ENCODE measurements at regions not wholly inside any gene's neighbourhood (a gene's known extent, or its start where the extent isn't known, plus 50 kb on each side); places are given as distances from the start of the nearest gene placed in this dataset.

DNA sequence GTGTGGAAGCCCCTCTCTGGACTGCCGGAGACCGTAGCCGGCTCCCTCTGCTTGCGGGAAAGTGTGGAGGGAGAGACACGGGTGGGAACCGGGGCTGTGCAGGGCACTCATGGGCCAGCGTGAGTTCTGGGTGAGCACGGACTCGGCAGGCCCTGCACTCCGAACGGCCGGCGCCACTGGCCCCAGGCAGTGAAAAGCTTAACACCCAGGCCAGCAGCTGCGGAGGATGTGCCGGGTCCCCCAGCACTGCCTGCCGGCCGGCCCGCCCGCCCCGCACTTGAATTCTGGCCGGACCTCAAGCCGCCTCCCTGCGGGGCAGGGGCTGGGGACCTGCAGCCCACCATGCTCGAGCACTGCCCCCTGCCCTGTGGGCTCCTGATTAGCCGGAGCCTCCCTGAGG, 147.0 kb downstream of the FGF9 start:
- DNase-seq (ENCODE audit: low read depth, low spot score) = no peak

DNA sequence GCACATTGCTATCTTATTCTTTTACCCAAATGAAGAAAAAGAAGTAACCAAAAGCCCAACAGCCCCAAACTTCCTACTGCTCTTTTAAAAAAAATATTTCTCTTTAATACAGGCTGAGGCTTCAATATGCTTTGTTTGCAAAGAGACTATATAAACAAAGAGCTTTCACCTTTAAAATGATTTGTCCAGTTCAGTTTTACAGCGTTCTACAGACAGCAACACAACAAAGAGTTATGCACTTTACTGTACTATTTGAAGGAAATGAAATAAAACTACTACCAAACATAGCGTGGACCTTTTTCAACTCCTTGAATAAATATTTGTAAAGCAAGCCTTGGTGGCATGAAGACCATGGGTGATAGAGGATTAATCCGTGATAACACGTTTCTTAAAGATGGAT, 151.2 kb downstream of the FGF9 start:
- DNase-seq (ENCODE audit: low read depth, low spot score) = no peak

DNA sequence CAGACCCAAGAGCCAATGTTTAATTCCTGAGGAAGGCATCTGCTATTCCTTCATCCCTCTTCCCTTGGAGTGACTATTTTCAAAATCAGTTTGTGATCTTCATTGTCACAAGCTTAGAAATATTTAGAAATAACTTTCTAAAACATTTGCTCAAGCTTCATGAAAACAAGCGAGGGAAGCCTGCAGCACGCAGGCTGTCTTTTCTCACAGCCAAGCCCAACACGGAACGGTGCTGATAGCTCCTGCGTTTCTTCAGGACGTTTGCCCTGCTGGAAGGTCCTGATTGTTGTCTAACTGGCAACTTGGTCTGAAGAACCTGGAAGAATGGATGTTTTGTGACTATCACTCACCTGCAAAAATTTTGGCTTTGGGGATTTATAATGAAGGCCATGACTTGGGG, 152.5 kb downstream of the FGF9 start:
- DNase-seq (ENCODE audit: low read depth, low spot score) = no peak

DNA sequence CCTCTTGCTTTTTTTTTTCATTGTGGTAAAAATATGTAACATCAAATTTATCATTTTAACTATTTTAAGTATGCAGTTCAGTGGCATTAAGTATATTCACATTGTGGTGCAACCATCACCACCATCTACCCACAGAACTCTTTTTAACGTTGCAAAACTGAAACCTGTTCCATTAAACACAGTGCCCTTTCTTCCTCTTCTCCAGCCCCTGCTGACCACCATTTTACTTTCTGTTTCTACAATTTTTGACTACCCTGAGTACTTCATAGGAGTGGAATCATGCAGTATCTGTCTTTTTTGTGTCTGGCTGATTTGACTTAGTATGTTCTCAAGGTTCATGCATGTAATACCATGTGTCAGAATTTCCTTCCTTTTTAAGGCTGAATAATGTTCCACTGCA, 153.1 kb downstream of the FGF9 start:
- no peak for DNase-seq (ENCODE audit: low read depth, low spot score)

DNA sequence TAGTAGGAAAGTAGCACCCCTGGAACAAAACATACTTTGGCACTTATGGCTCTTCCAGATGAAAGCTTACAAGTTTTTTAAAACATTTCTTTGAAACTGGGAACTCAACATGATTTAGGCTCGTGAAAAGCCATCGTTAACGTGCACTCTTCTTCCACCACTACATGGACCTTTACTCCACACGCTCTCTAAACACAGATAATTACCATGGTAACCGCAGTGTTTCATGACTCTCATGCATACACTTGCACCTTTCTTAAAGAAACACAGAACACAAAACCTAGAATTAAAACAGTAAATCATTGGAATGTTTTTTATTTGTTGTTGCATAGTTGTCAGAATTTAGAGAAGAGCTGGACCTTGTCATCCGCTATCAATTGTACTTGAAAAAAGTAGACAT, 154.3 kb downstream of the FGF9 start:
- no peak for DNase-seq (ENCODE audit: low read depth, low spot score)

DNA sequence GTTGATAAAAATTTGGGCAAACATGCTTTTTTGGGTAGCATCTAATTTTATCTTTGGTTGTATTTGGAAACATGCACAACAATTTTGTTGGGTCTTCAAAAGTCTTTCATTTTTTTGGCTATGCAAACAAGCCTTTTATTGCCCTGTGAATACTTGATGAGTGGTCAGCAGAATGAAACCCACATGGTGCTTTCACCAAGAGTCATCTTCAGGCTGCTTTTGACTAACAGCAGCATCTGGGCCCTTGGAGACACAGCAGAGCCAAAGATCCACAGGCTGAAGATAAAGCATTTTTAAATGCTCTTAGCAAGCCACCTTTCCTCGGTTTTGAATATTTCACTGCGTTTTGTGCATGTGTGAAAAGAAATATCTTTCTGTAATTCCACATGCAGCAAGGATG, 154.9 kb downstream of the FGF9 start:
- no peak for DNase-seq (ENCODE audit: low read depth, low spot score)

DNA sequence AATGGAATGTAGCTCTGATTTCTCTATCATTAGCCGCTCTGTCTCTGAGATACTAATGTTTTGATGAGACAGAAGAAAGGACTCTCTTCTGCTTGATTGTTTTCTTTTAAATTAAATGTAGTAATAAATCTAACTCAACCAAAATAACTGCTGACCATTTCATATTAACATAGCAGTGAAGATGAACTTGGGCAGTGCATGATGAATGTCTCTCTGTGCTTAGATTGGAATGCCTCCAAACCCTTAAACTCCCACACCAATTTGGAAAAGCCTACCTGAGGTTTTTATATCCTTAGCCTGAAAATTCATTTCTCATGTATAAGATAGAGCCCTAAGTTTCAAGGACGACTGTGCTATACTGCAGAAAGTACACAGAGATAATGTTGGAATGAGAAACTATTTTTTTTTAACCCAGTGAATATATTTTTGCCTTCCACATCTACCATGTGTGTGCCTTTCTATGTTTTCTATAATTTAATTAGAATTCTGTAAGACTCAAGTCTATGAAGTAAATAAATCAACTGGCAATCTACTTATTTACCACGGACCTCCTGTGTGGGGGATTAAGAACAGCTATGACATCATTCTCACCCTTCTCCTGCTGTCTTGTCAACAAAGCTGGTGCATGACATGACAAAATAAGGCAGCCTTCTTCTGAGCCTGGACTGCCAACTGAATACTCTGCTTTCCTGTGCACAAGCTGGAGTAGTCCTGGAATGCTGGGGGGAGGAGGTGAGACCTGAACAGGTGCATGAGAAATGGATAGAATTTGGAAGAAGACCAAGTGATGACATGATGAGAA, 155.5 kb downstream of the FGF9 start:
- DNase-seq (ENCODE audit: low read depth, low spot score) = no peak

DNA sequence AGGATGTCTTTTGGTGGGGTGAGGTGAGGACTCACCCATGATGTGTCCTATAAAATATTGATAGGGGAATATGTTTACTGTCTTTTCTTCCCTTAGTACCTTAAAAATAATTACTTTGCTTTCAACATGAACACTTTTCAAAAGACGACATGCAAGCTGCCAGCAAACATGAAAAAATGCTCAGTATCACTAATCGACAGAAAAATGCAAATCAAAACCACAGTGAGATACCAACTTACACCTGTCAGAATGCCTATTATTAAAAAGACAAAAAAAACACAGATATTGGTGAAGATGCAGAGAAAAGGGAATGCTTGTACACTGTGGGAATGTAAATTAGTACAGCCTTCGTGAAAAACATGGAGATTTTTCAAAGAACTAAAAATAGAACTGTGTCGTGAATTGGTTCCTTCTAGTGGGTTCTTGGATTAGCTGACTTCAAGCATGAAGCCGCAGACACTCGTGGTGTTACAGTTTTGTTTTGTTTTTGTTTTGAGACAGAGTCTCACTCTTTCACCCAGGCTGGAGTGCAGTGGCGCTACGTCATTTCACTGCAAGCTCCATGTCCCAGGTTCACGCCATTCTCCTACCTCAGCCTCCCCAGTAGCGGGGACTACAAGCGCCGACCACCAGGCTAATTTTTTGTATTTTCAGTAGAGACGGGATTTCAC, 160.9 kb downstream of the FGF9 start:
- no peak for DNase-seq (ENCODE audit: low read depth, low spot score)

DNA sequence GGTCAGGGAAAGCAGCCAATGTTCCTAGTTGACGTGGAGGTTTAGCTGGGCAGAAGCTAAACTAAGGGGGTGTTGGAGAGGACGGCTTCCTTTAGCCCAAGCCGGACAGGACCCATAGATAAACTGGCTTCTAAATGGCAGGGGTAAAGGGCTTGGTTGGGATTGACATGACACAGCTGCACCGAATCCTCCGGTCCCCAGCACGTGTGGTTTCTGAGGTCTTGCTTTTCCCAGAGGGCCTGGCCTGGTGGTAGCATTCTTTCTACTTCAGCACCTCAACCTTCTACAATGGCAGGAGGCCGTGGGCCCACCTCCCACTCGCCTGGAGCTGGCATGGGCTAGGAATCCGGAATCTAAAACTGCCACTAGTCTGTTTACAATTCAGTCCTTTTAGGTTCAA, 163.0 kb downstream of the FGF9 start:
- no peak for DNase-seq (ENCODE audit: low read depth, low spot score)

DNA sequence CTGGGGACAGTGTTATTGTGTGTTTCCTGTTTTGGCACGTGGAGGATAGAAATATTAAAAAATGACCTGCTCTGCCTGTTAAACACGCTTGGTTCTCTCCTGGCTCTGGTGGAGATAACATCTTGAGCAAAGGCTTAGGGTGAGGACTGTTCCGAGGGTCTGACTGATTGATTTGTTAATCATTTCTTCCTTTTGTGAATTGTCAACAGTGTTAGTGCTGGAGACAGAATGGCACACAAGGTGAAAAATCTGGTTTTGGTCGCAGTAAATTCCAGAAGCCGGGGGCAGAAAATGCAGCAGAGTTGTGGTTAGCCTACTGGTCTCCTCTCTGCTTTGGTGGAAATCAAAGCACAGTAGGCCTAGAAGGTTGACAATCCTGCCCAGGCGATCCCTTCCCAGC, 163.6 kb downstream of the FGF9 start:
- no peak for DNase-seq (ENCODE audit: low read depth, low spot score)

DNA sequence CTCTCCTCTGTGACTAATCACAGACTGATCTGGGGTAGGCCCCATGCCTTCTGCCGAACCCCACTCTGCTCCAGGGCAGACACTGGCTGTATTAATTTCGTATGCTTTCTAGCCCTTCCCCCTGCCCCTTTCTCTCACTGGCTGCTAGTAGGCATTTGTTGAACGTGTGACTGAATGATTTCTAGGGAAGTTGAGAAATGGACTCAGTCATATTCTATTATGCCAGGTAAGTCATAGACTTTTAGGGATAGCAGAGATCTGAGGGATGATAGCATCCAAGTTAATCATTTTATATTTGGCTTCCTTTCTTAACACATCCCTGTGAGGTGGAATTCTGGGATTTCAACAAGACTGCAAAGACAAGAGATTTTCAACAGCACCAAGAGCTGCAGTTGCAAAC, 166.4 kb downstream of the FGF9 start:
- DNase-seq (ENCODE audit: low read depth, low spot score) = no peak

DNA sequence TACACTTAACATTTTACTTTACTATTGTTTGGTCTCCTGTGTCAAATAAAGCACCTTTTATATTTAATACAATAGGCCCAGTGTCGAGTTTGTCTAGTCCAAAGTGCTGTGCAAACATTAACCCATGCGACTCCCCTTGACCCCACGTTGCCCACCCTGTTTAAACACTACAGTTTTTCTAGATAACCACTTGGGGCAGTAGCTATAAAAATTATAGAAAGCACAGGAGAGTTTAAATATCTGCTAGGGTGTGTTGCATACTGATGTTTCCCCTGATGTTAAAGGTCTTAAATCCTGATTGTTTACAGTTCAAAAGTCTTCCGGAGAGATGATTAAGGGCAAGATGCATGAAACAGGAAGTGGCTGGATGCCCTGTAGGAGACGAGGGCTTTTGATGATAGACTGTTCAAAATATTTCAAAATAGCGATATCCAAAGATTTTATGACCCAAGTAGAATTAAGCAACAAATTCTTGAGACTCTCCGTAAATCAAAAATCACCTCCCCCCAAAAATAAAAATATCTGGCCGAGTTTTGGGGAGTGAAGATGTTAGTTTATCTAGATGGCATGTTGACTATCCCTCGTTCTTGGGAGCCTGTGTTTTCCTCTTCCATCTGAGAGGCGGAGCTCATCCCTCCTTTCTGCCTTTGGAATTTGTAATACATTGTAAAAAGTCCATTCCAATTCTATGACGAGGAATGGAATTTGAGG, 167.1 kb downstream of the FGF9 start:
- DNase-seq (ENCODE audit: low read depth, low spot score) = no peak

DNA sequence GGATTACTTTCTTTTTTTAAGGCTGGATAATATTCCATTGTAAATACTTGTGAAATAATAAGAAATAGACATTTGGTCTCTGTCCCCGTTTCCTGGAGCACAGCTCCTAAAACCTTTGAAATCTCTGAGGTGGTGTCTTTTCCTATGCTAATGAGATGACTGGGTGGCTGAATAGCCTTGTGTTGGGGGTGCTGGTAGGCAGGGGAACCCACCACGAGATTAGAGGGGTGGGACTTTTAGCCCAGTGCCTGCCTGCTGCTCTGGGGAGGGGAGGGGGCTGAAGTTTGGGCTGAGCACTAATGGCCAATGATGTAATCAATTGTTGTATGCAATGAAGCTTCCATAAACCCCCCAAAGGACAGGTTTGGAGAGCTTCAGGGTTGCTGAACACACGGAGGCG, 175.7 kb downstream of the FGF9 start:
- no peak for DNase-seq (ENCODE audit: low read depth, low spot score)

DNA sequence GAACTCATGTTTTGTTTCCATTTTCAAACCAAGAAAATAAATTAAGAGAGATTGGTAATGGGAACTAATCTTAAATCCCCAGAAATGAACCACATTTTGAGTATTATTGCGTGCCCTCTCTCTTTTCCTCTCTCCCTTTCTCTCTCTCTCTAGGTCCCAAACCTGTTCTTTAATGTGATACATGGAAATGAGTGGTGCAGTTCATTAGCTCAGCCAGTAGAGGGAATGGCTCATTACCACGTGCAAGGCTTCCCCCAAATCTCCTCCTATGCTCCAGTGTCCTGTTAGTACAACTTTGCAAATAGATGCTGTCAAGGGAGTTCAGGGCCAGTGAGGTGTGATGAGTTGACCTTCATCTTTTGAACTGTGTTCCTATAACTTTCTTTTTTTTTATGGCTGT, 178.4 kb downstream of the FGF9 start:
- peak; percentile 1 for DNase-seq (ENCODE audit: low read depth, low spot score)

DNA sequence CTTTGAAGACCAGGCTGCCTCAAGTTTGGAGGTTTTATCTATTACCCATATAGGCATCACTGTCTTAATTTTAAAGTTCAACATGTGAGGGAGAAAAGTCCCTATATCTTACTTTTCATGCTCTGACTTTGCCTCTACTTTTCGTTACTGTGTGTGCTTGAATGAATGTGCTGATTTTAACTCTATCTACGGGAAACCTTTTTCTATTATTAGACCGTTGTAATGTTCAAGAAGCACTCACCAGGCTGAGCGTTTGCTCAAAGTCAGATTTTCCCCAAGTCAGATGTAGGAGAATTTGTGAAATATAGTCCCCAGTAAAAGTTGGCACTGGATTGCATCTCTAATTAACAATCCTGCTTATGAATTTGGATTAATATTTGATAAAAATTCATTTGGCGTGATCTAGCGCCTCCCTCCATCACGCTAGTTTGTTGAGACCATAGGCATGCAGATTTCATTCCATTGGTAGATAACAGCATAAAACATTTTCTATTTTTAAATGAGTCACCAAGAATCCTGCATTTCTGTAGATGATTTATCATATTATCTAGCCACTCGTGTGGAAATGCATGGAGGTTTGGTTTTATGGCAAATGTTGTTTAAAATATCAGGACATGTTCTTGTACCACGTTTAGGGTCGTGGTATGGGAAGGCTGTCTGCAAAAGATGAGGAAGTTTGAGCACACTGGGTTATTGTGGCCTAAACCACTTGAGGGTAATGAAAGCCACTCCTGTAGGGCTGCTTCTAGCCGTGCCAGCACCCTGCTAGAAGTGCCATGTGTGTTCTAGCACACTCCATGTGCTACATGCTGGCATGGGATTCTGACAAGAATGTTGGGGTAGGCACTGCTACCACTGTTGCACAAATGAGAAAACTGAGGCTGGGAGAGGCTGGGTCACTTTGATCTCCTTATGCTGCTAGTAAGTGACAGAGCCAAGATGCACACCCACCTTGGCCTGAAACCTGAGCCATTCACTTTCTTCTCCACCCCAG, 179.4 kb downstream of the FGF9 start:
- no peak for DNase-seq (ENCODE audit: low read depth, low spot score)

DNA sequence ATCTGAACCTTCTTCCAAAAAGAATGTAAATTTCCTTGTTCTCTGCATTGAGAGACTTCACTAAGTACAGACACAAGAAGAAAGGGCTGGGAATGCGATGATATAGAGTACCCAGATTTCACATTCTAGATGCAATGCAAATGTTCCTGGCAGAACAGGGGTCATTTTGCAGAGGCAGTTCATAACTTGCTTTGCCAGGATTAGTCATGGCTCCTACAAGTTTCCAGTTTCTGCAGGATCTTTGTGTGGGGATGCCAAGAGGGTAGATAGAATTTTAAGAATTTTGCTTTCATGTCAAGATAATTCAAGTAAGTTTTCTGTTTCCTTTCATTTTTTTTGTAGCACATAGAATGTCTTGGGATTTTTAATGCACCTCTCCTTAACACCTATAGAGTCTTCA, 181.2 kb downstream of the FGF9 start:
- no peak for DNase-seq (ENCODE audit: low read depth, low spot score)

DNA sequence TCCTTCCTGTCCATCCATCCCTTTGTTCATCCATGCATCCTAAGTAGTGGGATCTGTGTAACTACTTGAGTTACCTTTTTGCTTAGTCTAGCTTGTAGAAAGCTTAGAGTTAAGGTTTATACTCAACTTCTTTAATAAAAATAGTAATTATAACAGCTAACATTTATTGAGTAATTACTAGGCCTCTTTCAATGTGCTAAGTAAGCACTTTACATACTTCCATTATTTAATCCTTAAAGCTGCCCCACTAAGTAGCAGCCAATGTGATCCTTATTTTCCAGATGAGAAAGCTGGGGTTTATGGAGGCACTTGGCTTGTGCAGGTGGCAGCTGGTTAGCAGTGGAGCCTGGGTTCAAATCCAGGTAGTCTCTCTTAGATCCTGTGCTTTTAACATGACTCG, 182.9 kb downstream of the FGF9 start:
- DNase-seq (ENCODE audit: low read depth, low spot score) = no peak

DNA sequence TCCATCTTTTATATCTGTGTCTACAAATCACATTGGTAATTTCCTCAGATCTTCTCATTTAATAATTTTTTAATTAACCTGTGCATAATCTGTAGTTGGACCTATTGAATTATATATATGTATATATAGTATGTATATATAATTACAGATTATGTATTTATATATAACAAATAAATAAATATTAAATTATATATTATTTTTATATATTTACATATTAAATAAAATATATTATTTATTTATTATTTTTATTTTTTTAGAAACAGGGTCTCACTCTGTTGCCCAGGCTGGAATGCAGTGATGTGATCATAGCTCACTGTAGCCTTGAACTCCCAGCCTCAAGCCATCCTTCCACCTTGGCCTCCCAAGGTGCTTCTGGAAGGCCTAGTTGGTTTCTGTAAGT, 197.9 kb downstream of the FGF9 start:
- DNase-seq (ENCODE audit: low read depth, low spot score) = no peak

DNA sequence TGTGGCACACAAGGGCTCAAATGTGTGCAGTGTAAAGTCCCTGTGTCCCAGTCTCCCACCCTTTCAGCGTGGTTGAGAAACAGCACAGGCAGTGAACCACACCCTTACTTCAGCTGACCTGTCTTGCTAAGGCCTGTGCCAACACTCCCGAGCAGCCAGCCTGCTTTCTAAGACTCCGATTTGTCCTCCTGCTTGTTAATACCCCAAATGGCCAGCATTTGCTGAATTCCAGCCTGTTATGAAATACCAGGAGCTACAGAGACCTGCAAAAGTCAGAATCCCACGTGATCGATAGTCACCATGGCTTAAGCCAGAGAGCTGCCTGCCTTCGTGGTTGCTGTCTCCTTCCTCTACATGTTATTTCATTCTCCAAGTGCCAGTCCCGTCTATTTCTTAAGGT, 200.5 kb downstream of the FGF9 start:
- no peak for DNase-seq (ENCODE audit: low read depth, low spot score)

DNA sequence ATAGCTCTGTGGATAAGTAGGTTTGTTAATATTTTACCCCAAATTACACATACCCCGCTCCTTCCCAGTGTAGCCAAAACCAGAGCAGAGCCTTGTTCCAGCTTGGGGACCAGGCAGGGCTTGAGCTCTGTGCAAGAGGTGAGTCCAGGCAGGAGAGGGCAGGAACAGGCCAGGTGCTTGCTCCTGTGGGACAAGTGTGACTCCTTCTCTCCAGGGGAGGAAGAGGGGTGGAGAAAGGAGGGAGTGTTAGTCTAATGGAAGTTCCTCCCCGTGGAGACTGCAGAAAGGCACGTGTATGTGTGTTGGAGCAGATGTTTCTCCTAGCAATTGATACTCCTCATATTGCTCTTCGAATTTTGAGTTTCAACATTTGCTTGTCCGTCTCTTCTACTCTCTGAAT, 201.0 kb downstream of the FGF9 start:
- DNase-seq (ENCODE audit: low read depth, low spot score) = no peak

DNA sequence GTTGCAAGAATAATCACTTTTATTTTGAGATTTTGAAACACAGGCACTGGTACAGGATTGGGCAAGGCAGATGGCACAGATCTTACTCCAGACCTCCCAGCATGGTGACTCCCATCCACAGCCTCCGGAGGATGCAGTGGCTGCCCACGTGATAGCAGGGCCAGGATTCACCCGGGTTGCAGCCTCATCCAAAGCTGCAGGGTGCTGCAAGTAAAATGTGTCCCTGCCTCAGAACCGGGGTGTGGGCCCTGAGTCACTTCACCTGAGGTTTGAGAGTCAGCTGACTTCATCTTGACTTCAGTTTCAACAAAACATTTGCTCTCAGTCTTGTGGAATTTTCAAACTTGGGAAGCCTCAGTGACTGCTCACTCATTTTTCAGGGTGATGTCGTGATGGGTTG, 201.9 kb downstream of the FGF9 start:
- DNase-seq (ENCODE audit: low read depth, low spot score) = no peak

DNA sequence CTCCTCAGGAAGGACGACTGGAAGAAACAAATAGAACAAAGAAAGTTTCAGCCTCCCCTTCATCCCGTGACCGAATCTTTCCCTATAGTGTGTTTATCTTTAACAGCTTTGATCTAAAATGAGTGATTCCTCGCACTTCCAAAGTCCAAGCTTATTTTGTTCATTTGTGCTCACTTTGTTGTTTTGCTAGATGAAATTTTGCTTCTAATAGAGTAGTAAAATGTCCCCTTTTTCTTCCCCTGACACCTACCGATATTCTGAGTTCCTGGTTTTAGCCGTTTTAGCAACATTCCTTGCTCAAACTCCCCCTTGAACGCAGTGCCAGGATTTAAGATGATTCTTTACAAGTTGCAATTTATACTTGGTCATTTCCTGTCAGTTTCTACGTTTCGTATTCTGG, 204.2 kb downstream of the FGF9 start:
- DNase-seq (ENCODE audit: low read depth, low spot score) = no peak

All from activated naive CD8-positive, alpha-beta T cell treated with anti-CD3 and anti-CD28 coated beads, Interleukin-2, amount 50 U/mL, for 16 hours (primary cell).